GM21367 (cell line): ENCODE measurements at regions not wholly inside any gene's neighbourhood (a gene's known extent, or its start where the extent isn't known, plus 50 kb on each side); places are given as distances from the start of the nearest gene placed in this dataset.
"Not testable (repeated sequence)": the region's sequence is repeated elsewhere in the genome, so short reads cannot be mapped to it uniquely, and the experiment has no call there.

Source experiments
- ATAC-seq: cut with Tn5 transposase; IDR thresholded peaks from one replicate; pipeline ENCODE4 v1.9.1; 2021; ENCODE audit not compliant: unreplicated experiment

- ATAC-seq = no peak
Measured at GRCh38 chr11:116379185-116379828, 393.5 kb downstream of the BUD13 start.

GRCh38 chr11:116376547-116376946, 396.2 kb downstream of the BUD13 start:
- ATAC-seq = no peak

- no peak for ATAC-seq
Measured at GRCh38 chr11:116376054-116376453, 396.7 kb downstream of the BUD13 start.

- no peak for ATAC-seq
Measured at GRCh38 chr11:116375221-116375620, 397.6 kb downstream of the BUD13 start.

GRCh38 chr11:116374085-116374484, 398.7 kb downstream of the BUD13 start:
- ATAC-seq = no peak

GRCh38 chr11:116373104-116373944, 399.5 kb downstream of the BUD13 start:
- no peak for ATAC-seq

GRCh38 chr11:116371146-116371545, 401.6 kb downstream of the BUD13 start:
- no peak for ATAC-seq

GRCh38 chr11:116368784-116369183, 404.0 kb downstream of the BUD13 start:
- no peak for ATAC-seq

- no peak for ATAC-seq
Measured at GRCh38 chr11:116366980-116367645, 405.7 kb downstream of the BUD13 start.

GRCh38 chr11:116366451-116366850, 406.3 kb downstream of the BUD13 start:
- ATAC-seq = no peak

GRCh38 chr11:116364925-116365324, 407.9 kb downstream of the BUD13 start:
- not testable (repeated sequence) for ATAC-seq

- no peak for ATAC-seq
Measured at GRCh38 chr11:116364348-116364747, 408.4 kb downstream of the BUD13 start.

GRCh38 chr11:116360221-116360941, 412.4 kb downstream of the BUD13 start:
- ATAC-seq = no peak

- ATAC-seq = no peak
Measured at GRCh38 chr11:116357784-116358544, 414.8 kb downstream of the BUD13 start.

GRCh38 chr11:116356451-116356850, 416.3 kb downstream of the BUD13 start:
- ATAC-seq = no peak

- ATAC-seq = no peak
Measured at GRCh38 chr11:116355104-116355503, 417.7 kb downstream of the BUD13 start.

GRCh38 chr11:116353589-116353988, 419.2 kb downstream of the BUD13 start:
- ATAC-seq = no peak

GRCh38 chr11:116352881-116353280, 419.9 kb downstream of the BUD13 start:
- ATAC-seq = no peak

- ATAC-seq = no peak
Measured at GRCh38 chr11:116348226-116348625, 424.6 kb downstream of the BUD13 start.

GRCh38 chr11:116345575-116345974, 427.2 kb downstream of the BUD13 start:
- ATAC-seq = no peak
